ENCODE measurements at regions not wholly inside any gene's neighbourhood (a gene's known extent, or its start where the extent isn't known, plus 50 kb on each side); places are given as distances from the start of the nearest gene placed in this dataset.
"Not testable (repeated sequence)": the region's sequence is repeated elsewhere in the genome, so short reads cannot be mapped to it uniquely, and the experiment has no call there.

- no peak for DNase-seq
These were observed 112.2 kb upstream of the JCAD start for GRCh38 chr10:30171601-30172000.

GRCh38 chr10:30170814-30171213 is 111.4 kb upstream of the JCAD start:
- no peak for DNase-seq

- DNase-seq, result no peak
These were observed 110.8 kb upstream of the JCAD start for GRCh38 chr10:30170146-30170545.

- DNase-seq, result no peak
These were observed 110.0 kb upstream of the JCAD start for GRCh38 chr10:30169342-30169741.

- no peak for DNase-seq
These were observed 107.5 kb upstream of the JCAD start for GRCh38 chr10:30166929-30167328.

GRCh38 chr10:30163410-30163809 is 104.0 kb upstream of the JCAD start:
- not testable (repeated sequence) for DNase-seq

GRCh38 chr10:30162796-30163195 is 103.4 kb upstream of the JCAD start:
- not testable (repeated sequence) for DNase-seq

- no peak for DNase-seq
These were observed 101.0 kb upstream of the JCAD start for GRCh38 chr10:30160271-30160982.

GRCh38 chr10:30159614-30160013 is 100.2 kb upstream of the JCAD start:
- DNase-seq, result not testable (repeated sequence)

- DNase-seq, result no peak
These were observed 99.1 kb upstream of the JCAD start for GRCh38 chr10:30158325-30158960.

- peak in 1 of 3 donors; percentile 30 for DNase-seq
These were observed 96.0 kb upstream of the JCAD start for GRCh38 chr10:30155401-30155800.

- no peak for DNase-seq
These were observed 95.2 kb upstream of the JCAD start for GRCh38 chr10:30154561-30154960.

GRCh38 chr10:30154126-30154525 is 94.7 kb upstream of the JCAD start:
- DNase-seq, result no peak

GRCh38 chr10:30151581-30152389 is 92.4 kb upstream of the JCAD start:
- DNase-seq, result peak; percentile 31 to 55 (median 55)

GRCh38 chr10:30141423-30141822 is 82.0 kb upstream of the JCAD start:
- no peak for DNase-seq

GRCh38 chr10:30134171-30134945 is 75.0 kb upstream of the JCAD start:
- DNase-seq, result no peak

- DNase-seq, result no peak
These were observed 73.8 kb upstream of the JCAD start for GRCh38 chr10:30133198-30133597.

GRCh38 chr10:30131369-30131768 is 72.0 kb upstream of the JCAD start:
- DNase-seq, result not testable (repeated sequence)

- not testable (repeated sequence) for DNase-seq
These were observed 69.9 kb upstream of the JCAD start for GRCh38 chr10:30129326-30129725.

GRCh38 chr10:30127120-30127541 is 67.7 kb upstream of the JCAD start:
- peak; percentile 56 to 82 (median 66) for DNase-seq

GRCh38 chr10:30125496-30125895 is 66.1 kb upstream of the JCAD start:
- no peak for DNase-seq

- DNase-seq, result no peak
These were observed 65.3 kb upstream of the JCAD start for GRCh38 chr10:30124704-30125103.

All from muscle of back (tissue), 3 donors.